HG02885 (cell line): ENCODE measurements at regions not wholly inside any gene's neighbourhood (a gene's known extent, or its start where the extent isn't known, plus 50 kb on each side); places are given as distances from the start of the nearest gene placed in this dataset.
A peak's percentile ranks its signal among the peaks of the same experiment; 100 is the strongest.
"Not testable (repeated sequence)": the region's sequence is repeated elsewhere in the genome, so short reads cannot be mapped to it uniquely, and the experiment has no call there.

ENCODE experiments used
- ATAC-seq: cut with Tn5 transposase; IDR thresholded peaks from one replicate; pipeline ENCODE4 v1.9.1; 2021; ENCODE audit warnings: mild to moderate bottlenecking; ENCODE audit not compliant: unreplicated experiment, poor library complexity

DNA sequence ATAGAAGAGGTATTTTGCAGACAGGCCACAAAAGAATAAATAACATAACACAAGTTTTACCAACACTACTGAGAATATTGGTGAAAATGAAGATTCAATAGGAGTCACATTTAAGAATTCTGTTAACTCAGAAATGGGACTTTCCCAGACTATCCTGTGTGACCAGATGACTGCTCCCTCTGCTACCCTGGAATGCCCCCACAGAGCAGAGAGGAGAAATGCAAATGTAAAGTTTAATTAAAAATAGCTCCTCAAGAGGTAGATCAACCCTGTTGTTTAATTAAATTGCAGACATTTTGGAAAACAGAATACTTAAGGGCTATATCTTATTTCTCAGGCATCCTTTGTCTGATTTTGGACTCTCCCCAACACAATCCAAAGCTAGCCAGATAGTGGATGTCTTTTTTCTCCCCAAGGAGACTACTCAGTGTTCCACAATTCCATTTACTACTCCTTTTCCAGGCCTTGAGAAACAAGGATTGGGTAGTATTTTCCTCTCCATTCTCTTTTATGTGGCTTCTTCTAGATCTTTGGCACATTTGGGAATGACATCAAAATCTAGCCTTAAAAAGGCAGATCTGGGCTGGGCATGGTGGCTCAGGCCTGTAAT lies 104.7 kb upstream of the TSC22D1 start:
- ATAC-seq, result no peak

DNA sequence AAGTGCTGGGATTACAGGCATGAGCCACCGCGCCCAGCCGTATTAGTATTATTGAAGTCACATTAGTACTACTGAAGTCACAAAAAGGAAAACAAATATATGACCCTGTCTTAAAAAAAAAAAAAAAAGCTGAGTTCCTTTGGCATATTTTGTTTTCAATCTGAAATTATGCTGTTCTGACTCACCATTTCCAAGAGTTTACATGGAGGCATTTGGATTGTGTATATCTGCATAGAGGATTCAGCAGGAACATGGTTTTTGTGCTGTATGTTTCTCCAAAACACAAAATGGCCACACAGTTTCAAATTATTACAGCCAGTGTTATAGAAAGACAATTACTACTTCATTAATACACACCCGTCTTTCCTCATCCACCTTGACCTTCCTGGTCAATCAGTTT lies 103.5 kb upstream of the TSC22D1 start:
- no peak for ATAC-seq

DNA sequence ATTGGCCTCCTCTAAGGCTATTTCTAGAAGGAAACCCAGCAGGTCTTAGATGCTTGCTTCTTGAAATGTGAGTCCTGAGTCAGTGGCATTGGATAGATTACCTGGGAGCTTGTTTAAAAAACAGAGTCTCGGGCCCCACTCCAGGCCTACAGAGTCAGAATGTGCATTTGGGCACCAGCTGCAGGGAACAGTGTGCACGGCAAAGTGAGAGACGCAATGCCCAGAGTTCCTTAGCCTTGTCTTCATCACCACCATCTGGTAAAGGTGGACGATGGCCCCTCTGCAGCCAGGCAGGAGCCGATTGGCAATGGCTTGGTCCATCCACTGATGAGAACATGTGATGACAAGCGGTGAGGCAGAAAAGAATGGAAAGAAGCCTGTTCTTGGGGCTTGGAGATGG lies 102.1 kb upstream of the TSC22D1 start:
- no peak for ATAC-seq

DNA sequence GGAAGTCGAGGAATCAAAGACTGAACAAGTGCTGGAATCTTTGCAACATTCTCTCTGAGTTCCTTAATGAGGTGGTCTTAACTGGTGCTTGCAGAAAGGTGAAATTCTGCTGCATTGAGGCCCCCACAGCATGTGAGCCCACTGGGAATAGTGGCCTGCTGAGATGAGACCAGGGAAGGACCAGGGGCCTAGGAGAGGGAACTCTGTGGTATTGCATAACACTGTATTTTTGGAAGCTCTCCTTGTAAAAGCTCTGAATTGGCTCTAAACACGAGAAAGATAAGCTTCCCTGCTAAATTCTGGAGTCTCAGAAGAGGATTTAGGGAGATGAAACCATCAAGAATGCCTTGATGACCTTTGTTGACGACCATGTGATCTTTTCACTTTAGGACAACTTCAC lies 100.4 kb upstream of the TSC22D1 start:
- ATAC-seq, result no peak

DNA sequence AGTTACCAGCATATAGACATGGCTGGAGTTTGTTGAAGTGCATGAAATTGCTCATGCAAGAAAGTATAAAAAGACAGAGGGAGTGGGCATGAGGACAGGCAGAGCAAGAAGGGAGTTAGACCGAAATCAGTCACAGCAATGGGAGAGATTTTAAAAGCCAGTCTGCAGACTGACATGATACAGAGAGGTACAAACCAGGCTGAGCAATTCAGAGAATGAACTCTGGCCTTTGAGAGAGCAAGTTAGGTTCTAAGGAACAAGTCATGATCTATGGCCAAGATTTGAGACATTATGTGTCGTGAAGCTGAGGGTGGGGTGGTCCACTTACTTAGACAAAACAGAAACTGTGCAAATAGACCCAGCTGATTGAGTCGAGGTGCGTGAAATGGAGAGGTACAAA lies 93.4 kb upstream of the TSC22D1 start:
- ATAC-seq, result no peak

DNA sequence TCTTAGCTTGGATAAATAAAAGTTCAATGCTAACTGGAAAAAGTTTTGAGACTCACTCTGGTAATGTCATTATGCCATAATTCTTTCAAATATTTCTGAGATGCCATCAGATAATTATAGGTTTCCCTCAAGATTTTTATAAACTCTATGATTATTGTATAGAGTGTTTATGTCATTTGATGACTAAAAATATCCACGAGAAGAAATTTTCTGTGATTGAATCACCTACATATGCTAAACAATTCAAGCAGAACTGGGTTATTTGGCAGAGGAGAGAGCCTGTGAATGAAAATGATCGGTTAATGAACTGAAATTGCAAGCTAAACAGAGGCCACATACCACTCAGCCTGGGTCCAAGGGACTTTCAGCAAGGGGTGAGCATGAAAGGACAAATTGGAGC lies 92.6 kb upstream of the TSC22D1 start:
- ATAC-seq, result no peak

DNA sequence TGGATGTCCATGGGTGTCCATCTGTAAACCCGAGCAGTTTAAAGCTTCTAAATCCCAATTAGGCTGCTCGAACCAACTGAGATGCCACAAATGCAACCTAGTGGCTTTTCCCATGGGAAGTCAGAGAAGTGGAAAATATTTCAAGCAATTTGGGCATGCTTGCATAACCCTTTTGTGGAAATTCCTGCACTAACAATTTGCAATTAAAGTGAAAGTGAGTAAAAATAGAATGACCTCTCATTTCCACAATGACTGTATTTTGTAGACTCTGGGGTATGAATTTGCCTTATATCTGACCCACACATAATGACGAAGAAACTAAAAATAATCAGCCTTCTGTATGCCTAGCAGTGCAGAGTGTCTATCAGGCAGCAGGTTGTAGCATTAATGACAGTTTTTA lies 91.8 kb upstream of the TSC22D1 start:
- peak; percentile 78 for ATAC-seq

DNA sequence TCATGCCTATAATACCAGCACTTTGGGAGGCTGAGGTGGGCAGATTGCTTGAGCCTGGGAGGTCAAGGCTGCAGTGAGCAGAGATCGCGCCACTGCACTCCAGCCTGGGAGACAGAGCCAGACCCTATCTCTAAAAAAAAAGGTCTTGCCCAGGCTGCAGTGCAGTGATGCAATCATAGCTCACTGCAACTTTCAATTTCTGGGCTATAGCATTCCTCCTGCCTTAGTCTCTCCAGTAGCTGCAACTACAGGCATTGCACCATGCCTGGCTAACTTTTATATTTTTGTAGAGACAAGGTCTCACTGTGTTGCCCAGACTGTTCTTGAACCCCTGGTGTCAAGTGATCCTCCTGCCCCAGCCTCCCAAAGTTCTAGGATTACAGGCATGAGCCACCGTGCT lies 90.4 kb upstream of the TSC22D1 start:
- not testable (repeated sequence) for ATAC-seq

DNA sequence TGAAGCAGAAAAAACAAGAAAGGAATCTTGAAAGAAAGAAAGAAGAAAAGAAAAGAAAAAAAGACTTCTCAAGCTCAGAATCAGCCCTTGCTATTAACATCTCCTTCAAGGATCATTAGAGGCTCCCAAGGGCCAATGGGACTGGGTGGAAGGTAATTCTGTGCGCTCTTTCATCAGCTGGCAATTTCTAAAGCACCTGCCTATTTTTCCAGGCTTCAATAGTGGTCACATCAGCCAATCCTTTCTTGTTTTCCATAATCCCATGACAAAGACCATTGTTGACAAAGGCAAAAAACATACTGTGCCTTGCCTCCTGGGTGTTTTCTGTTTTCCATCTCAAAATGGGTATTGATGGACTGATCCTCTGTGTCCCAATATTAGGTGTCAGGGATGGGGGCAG lies 88.2 kb upstream of the TSC22D1 start:
- no peak for ATAC-seq

DNA sequence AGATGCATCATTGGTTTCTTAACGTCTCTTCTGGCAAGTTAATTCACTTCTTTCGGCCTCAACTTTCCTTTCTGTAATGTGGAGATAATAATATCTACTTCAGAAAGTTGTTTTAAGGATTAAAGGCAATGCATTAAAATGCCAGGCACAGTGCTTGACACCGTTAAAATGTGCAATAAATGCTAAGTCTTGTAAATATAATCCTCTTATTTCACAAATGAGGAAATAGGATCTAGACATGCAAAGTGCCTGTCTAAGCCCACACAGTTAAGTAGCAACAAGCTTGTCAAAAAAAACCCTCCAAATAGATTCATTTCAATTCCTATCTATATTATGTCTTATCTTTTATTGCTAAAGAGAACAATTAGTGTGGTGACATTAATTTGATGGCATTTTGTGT lies 86.4 kb upstream of the TSC22D1 start:
- no peak for ATAC-seq

DNA sequence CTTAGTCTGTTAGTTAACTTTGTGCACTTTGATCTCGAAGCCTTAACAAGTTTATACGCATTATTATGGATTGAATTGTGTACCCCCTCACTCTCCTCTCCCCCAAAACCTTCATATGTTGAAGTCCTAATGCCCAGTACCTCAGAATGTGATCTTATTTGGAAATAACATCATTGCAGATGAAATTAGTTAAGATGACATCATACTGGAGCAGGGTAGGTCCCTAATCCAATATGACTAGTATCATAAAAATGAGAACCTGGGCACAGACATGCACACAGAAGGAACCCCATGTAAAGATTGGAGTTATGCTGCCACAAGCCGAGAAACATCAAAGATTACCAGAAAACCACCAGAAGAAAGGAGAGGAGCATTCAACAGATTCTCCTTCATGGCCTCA lies 85.8 kb upstream of the TSC22D1 start:
- ATAC-seq, result no peak

DNA sequence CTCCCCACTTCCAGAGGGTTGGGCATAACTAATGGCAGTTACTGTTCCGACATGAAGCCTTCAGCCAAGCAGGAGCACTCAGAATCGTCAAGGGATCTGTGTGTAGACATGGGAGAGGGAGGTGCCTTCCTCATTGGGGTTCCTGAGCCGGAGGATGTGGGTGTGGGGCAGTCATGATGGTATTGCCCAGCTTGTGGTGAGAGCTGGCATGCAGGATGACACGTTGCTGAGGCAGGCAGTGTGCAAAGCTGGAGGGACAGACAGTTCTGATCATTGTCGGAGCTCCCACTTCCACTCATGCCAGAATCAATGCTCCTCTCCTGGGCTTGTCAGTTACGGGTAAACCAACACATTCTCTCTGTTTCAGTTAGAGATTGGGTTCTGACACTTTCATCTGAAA lies 83.9 kb upstream of the TSC22D1 start:
- no peak for ATAC-seq

DNA sequence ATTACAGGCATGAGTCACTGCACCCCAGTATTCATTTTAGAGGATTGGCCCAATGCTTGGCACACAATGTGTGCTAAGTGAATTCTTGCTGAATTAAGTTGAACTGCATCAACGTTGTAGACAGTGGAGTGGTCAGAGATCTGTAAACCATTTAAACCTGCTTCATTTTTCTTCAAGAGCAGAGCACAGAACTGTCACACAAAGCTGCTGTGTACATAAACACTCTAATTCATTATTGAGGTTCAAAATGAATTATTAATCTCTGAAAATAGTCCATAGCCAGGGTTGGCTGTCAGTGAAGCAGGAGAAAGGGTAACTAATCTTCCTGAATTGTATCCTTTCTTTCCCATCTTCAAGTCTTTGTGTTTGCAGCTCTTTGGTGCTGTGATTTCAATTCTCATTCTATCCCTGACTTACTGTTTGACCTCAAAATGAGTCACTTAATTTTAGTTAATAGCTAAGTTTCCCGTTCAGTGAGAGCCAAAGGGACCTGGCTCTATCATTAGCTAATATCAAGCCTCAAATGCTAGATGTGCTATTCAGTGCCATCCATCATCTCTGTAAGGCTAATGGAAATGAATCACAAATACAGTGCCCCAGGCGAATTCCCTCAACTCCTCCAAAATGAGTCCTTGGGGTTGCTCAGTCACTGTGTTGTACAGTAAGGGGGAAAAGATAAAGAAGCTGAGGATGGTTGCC lies 77.0 kb upstream of the TSC22D1 start:
- ATAC-seq, result no peak

DNA sequence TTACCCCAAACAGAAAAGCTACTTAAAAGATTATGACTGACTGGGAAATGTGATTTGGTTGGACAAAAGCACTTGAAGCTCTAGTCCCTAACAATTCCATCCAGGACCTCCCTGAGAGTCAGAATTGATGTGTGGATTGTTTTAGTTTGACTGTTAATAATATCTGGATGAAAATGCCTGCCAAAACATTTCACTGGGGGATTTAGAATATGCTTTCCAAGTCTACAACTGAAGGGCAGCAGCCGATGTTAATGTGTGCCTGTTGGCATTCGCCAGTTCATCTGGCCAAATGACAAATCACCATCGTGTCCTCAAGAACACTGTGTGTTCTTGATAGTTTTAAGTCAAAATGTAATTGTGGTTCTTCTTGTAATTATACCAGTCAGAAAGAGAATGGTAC lies 76.0 kb upstream of the TSC22D1 start:
- no peak for ATAC-seq

DNA sequence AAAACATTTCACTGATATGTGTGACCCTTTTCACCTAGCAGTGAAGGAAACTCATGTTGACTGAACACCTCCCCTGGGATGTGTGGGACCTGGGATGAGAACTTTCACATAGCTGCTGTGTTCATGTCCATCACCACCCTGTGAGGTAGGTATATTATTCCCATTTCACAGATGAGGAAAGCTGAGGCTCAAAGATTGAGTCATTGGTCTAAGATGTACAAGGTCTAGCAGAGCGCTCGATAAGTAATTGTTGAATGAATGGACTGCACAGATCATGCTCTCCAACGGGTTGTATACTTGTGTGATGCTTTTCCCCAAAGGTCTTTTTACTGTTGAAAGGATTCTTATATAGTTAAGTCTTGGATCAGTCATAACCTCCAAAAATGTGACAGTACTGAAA lies 75.6 kb upstream of the TSC22D1 start:
- ATAC-seq, result no peak

DNA sequence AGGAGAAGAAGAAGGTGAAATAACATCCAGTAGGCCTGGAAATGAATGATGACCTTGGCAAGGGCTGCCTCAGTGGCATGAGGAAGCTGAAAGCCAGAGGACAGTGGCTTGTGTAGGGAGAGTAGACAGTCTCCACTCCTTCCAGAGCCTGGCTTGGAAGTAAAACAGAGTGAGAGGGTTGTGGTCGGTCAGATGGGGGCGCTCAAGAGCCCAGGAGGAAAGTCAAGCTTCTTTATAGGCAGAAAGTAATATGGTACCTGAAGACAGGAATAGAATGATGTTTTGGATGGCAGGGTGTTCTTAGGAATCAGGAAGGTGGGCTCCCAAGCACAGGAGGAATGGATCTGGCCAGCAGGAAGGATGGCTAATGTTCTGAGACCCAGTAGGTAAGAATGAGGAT lies 75.1 kb upstream of the TSC22D1 start:
- ATAC-seq, result no peak

DNA sequence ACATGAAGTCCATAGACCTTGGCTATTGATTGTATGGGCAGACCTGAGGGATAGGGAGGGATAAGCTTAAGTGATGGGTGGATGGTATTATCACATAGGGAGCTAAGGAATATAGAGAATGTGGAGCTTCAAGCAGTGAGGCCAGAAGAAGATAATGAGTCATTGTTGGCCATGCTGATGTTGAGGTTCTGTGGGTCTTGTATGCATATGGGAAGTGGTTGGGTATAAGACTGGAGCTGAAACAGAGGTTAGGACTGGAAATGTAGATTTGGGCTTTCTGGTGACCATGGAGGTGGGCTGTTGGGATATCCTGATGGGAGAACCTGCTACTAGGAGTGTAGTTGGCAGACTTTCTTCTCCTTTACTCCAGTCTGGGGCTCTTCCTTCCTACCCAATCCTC lies 73.7 kb upstream of the TSC22D1 start:
- ATAC-seq, result no peak

DNA sequence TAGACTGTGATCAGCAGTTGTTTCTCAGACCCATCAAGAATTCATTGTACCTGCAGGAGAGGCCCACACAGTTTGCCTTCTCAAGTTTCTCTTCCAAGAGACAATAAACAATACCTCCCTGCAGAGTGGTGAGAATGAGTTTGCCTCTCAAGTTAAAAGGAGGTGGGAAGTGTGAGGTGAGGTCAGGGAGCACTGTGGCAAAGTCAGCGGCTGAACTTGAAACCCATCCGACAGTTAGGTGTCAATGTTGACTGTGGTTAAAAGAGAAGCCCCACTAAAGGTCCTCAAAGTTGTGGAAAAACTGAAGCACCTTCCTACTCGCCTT lies 72.9 kb upstream of the TSC22D1 start:
- no peak for ATAC-seq

DNA sequence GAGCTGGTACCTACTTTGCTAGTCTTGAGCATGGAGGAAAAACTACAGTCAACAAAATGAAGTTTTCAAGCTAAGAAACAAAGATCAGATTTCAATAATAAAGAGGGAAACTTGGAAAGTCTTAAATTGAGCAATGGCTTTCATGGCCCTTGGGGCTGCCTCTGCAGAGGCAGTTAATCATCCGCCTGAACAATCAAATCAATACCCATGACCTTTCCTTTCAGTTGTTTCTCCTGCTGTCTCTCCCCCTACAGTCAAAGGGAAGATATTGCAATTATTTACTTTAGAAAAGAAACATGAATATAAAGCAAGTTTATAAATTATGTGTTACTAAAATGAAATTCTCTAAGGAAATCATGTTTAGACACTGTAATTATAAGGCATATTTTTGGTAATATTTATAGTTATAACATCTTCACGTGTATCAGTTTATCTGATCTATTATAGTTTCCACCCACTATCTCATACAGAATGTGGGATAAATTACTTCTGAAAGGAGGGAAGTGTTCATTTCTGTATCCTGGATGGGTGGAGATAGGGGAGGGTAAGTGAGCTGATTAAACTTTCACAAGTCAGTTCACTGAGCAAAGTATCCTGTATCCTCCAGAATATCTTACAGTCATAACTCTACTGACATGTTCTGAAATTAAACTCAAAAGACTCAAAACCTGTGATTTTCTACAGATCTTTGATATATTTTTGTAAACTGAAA lies 72.4 kb upstream of the TSC22D1 start:
- ATAC-seq, result no peak

DNA sequence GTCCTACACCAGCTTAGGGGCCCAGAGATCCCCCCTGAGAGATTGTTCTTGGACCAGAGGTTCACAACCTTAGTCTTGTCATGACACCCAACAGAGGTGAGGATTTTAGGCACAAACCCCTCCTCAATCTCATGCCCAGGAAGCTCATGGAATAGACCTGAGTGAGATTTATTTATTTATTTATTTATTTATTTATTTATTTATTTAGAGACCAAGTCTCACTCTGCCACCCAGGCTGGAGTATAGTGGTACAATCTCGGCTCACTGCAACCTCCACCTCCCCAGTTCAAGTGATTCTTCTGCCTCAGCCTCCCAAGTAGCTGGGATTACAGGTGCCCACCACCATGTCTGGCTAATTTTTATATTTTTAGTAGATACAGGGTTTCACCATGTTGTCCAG lies 71.4 kb upstream of the TSC22D1 start:
- ATAC-seq, result not testable (repeated sequence)

DNA sequence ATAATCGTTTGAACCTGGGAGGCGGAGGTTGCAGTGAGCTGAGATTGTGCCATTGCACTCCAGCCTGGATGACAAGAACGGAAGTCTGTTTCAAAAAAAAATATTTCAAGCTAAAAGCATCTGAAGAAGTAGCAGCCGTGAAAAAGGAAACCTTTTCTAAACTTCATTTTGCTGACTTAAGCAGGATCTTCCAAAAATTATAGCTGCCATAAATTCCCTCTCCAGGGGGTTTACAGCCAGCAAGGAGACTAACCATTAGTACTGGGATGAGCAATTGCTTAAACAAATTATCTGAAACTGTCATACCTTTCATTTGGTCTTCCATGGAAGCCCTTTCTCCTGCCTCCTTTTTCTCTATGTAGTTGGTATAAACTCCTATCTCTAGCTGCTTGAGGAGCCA lies 69.9 kb upstream of the TSC22D1 start:
- ATAC-seq, result no peak

DNA sequence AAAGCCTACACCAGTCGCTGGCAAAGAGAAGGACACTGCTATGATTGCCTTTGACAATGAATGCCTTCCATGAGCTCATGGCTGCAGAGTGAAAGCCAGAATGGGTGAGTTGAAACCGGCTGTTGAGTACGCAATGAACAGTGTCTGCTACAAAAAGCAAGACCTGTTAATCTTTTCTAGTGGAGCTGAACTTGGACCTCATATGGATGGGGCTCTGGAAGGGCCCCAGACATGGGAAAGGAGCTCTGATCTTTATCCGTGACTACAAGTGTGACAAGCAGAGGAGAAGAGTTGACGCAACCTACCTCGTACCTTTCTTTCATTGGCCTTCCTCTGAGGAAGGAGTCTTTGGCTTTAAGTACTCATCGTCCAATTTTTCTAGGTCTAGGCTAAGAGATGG lies 67.1 kb upstream of the TSC22D1 start:
- no peak for ATAC-seq
